ENCODE measurements at regions not wholly inside any gene's neighbourhood (a gene's known extent, or its start where the extent isn't known, plus 50 kb on each side); places are given as distances from the start of the nearest gene placed in this dataset.

DNA sequence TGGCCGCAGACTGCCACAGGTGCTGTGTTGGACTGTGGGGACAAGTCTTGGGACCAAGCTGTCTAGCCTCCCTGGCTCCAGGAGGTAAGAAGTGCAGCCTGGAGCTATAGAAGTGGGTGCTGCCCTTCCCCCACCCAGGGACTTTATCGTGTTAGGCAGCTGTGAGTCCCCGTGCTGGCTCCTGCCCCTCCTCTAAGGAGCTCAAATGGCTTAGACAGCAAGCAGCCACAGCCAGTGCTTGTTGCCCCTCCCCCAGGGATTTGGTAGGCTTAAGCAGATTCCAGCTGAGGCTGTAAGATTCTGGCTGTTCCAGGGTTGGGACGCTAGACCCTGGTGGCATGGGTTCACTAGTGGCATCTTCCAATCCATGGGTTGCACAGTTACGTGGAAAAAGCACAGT, 979.4 kb upstream of the PCDH10 start:
- no peaks in the 10 kb centered on the region for H3K36me3 ChIP-seq (ENCODE audit: low read depth, low read length)
- DNase-seq, result no peak
- ChIA-PET CTCF (no interaction called here), POLR2A (ENCODE audit: unreplicated experiment) (no interaction called here)
- H3K4me1 ChIP-seq (ENCODE audit: insufficient read depth, low read length), result no peaks in the 10 kb centered on the region
- H4K20me1 ChIP-seq (ENCODE audit: low read length), result no peaks in the 10 kb centered on the region
- no TSS peak for BruUV-seq (replicated peaks)
- no peaks in the 10 kb centered on the region for H3K9me2 ChIP-seq (replicated peaks; ENCODE audit: low read length)
- ATAC-seq, result no peak
- H3K9ac ChIP-seq (ENCODE audit: low read length), result no peak overlapping the region
- no peak overlapping the region for H3K4me3 ChIP-seq (ENCODE audit: low read length)
- H3K9me3 ChIP-seq (ENCODE audit: low read length), result no peaks in the 10 kb centered on the region
- H2AFZ ChIP-seq (ENCODE audit: low read length), result no peak overlapping the region
- H3K79me2 ChIP-seq (ENCODE audit: low read length), result no peaks in the 10 kb centered on the region
- no peak overlapping the region for H3K4me2 ChIP-seq (ENCODE audit: low read length)
- no peaks in the 10 kb centered on the region for H3K27me3 ChIP-seq (ENCODE audit: low read length)
- H3K27ac ChIP-seq (ENCODE audit: low read length), result no peak overlapping the region
- H3F3A ChIP-seq (ENCODE audit: low read length, unreplicated experiment), result no peaks in the 10 kb centered on the region
- no peak for TF ChIP-seq EZH2phosphoT487 (IDR thresholded peaks at IDR 0.05; ENCODE audit: borderline replicate concordance, low read length)
- TF ChIP-seq EZH2 (IDR thresholded peaks at IDR 0.05; ENCODE audit: low read length, unreplicated experiment), result no peak
- TF ChIP-seq, protein P1, sequence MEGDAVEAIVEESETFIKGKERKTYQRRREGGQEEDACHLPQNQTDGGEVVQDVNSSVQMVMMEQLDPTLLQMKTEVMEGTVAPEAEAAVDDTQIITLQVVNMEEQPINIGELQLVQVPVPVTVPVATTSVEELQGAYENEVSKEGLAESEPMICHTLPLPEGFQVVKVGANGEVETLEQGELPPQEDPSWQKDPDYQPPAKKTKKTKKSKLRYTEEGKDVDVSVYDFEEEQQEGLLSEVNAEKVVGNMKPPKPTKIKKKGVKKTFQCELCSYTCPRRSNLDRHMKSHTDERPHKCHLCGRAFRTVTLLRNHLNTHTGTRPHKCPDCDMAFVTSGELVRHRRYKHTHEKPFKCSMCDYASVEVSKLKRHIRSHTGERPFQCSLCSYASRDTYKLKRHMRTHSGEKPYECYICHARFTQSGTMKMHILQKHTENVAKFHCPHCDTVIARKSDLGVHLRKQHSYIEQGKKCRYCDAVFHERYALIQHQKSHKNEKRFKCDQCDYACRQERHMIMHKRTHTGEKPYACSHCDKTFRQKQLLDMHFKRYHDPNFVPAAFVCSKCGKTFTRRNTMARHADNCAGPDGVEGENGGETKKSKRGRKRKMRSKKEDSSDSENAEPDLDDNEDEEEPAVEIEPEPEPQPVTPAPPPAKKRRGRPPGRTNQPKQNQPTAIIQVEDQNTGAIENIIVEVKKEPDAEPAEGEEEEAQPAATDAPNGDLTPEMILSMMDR (conservative IDR thresholded peaks at IDR 0.05; ENCODE audit: low read depth, low read length), result no peak
- intact Hi-C loops (cut with micrococcal nuclease), result no loop called here

DNA sequence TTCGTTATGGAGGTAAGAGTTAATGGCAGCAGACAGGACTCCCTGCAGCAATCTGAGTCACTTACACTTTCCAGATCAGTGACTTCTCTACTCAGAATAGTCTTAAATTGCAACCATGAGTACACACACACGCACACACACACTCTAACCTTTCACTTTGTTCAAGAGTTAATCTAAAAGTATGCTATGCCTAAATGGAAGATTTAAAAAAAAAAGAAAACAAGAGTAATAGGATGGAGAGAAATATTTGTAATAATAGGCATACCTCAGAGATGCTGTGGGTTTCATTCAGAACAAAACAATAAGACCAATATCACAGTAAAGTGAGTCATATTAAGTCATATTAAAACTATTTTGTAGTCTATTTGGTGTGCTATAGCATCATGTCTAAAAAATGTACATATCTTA, 969.1 kb upstream of the PCDH10 start:
- Histone ChIP-seq H3K9me3 (ENCODE audit: low read length) (0 out of 2 replicates have a peak, but pooled peaks cover 4% of the 10 kb centered on the region), H3K36me3 (ENCODE audit: low read depth, low read length) (no peaks in the 10 kb centered on the region), H3K27ac (ENCODE audit: low read length) (peak overlapping the region; percentile 59), H3F3A (ENCODE audit: low read length, unreplicated experiment) (no peaks in the 10 kb centered on the region), H3K9me2 (replicated peaks; ENCODE audit: low read length) (no peaks in the 10 kb centered on the region), H3K4me3 (ENCODE audit: low read length) (no peak overlapping the region), H3K27me3 (ENCODE audit: low read length) (no peaks in the 10 kb centered on the region), H3K9ac (ENCODE audit: low read length) (no peak overlapping the region), H2AFZ (ENCODE audit: low read length) (0 out of 2 replicates have a peak overlapping the region, but pooled peaks have one; percentile 34), H3K4me1 (ENCODE audit: insufficient read depth, low read length) (peaks cover 14% of the 10 kb centered on the region), H4K20me1 (ENCODE audit: low read length) (no peaks in the 10 kb centered on the region), H3K79me2 (ENCODE audit: low read length) (no peaks in the 10 kb centered on the region), H3K4me2 (ENCODE audit: low read length) (peak overlapping the region; percentile 33)
- intact Hi-C loops (cut with micrococcal nuclease), result no loop called here
- no peak for TF ChIP-seq EZH2phosphoT487 (IDR thresholded peaks at IDR 0.05; ENCODE audit: borderline replicate concordance, low read length)
- no peak for TF ChIP-seq EZH2 (IDR thresholded peaks at IDR 0.05; ENCODE audit: low read length, unreplicated experiment)
- TF ChIP-seq, protein P1 (conservative IDR thresholded peaks at IDR 0.05; ENCODE audit: low read depth, low read length), result no peak
- DNase-seq (peak; percentile 69), ATAC-seq (peak; percentile 95)
- POLR2A ChIA-PET (ENCODE audit: unreplicated experiment), result interaction anchor here (0.6 kb wide), 1 partner anchor 21 kb away, joined by 8 read pairs; no protein-coding TSS in a partner anchor
- CTCF ChIA-PET, result no interaction called here
- no TSS peak for BruUV-seq (replicated peaks)

DNA sequence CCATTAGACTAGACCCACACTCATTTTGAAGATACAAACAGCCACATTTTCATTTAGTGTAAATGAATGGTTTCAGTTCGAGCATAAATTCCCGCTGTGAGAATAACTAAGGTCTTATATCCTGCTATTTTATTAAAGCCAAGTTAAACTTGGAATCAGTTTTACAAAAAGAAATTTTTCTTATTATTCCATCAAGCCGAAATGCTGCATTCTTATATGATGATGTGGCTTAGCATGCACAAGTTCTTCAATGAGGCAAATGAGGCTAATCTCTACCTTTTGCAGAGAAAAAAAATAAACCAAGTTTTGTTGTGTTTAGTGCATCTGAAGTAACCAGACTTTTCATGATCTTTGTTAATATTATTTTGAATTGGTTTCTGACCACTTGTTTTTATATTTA, 953.9 kb upstream of the PCDH10 start:
- Histone ChIP-seq H3K27ac (ENCODE audit: low read length) (no peak overlapping the region), H3K27me3 (ENCODE audit: low read length) (no peaks in the 10 kb centered on the region), H3K79me2 (ENCODE audit: low read length) (no peaks in the 10 kb centered on the region), H3K36me3 (ENCODE audit: low read depth, low read length) (no peaks in the 10 kb centered on the region), H4K20me1 (ENCODE audit: low read length) (no peaks in the 10 kb centered on the region), H3K4me2 (ENCODE audit: low read length) (no peak overlapping the region), H3K9ac (ENCODE audit: low read length) (no peak overlapping the region), H3F3A (ENCODE audit: low read length, unreplicated experiment) (no peaks in the 10 kb centered on the region), H3K9me3 (ENCODE audit: low read length) (no peaks in the 10 kb centered on the region), H3K9me2 (replicated peaks; ENCODE audit: low read length) (no peaks in the 10 kb centered on the region), H3K4me3 (ENCODE audit: low read length) (no peak overlapping the region), H2AFZ (ENCODE audit: low read length) (no peak overlapping the region), H3K4me1 (ENCODE audit: insufficient read depth, low read length) (no peaks in the 10 kb centered on the region)
- DNase-seq (no peak), ATAC-seq (no peak)
- ChIA-PET CTCF (no interaction called here), POLR2A (ENCODE audit: unreplicated experiment) (no interaction called here)
- intact Hi-C loops (cut with micrococcal nuclease), result no loop called here
- no TSS peak for BruUV-seq (replicated peaks)
- TF ChIP-seq, protein P1 (conservative IDR thresholded peaks at IDR 0.05; ENCODE audit: low read depth, low read length), result no peak
- no peak for TF ChIP-seq EZH2 (IDR thresholded peaks at IDR 0.05; ENCODE audit: low read length, unreplicated experiment)
- no peak for TF ChIP-seq EZH2phosphoT487 (IDR thresholded peaks at IDR 0.05; ENCODE audit: borderline replicate concordance, low read length)
